ENCODE measurements at regions not wholly inside any gene's neighbourhood (a gene's known extent, or its start where the extent isn't known, plus 50 kb on each side); places are given as distances from the start of the nearest gene placed in this dataset.

GRCh38 chr12:11508699-11509098 lies 113.3 kb upstream of the PRB2 start:
- H3K27ac Mint-ChIP-seq: no peak overlapping the region
- no peaks in the 10 kb centered on the region for H3K9me3 Mint-ChIP-seq
- no peak overlapping the region for H3K4me3 Mint-ChIP-seq
- no peaks in the 10 kb centered on the region for H3K4me1 Mint-ChIP-seq (ENCODE audit: low read depth)
- no peaks in the 10 kb centered on the region for H3K36me3 Mint-ChIP-seq (ENCODE audit: low read depth)
- H3K27me3 Mint-ChIP-seq: no peaks in the 10 kb centered on the region

- Mint-ChIP-seq H3K9me3 (no peaks in the 10 kb centered on the region), H3K4me1 (ENCODE audit: low read depth) (no peaks in the 10 kb centered on the region), H3K27me3 (no peaks in the 10 kb centered on the region), H3K4me3 (no peak overlapping the region), H3K36me3 (ENCODE audit: low read depth) (no peaks in the 10 kb centered on the region), H3K27ac (no peak overlapping the region)
These were observed 114.0 kb upstream of the PRB2 start for GRCh38 chr12:11509326-11509725.

- Mint-ChIP-seq H3K4me3 (no peak overlapping the region), H3K36me3 (ENCODE audit: low read depth) (no peaks in the 10 kb centered on the region), H3K27me3 (no peaks in the 10 kb centered on the region), H3K4me1 (ENCODE audit: low read depth) (no peaks in the 10 kb centered on the region), H3K27ac (no peak overlapping the region), H3K9me3 (no peaks in the 10 kb centered on the region)
These were observed 115.3 kb upstream of the PRB2 start for GRCh38 chr12:11510671-11511070.

GRCh38 chr12:11513288-11513687 lies 117.9 kb upstream of the PRB2 start:
- H3K9me3 Mint-ChIP-seq: no peaks in the 10 kb centered on the region
- H3K27ac Mint-ChIP-seq: no peak overlapping the region
- no peaks in the 10 kb centered on the region for H3K36me3 Mint-ChIP-seq (ENCODE audit: low read depth)
- no peak overlapping the region for H3K4me3 Mint-ChIP-seq
- H3K4me1 Mint-ChIP-seq (ENCODE audit: low read depth): no peaks in the 10 kb centered on the region
- H3K27me3 Mint-ChIP-seq: no peaks in the 10 kb centered on the region

GRCh38 chr12:11517080-11517479 lies 121.7 kb upstream of the PRB2 start:
- Mint-ChIP-seq H3K36me3 (ENCODE audit: low read depth) (no peaks in the 10 kb centered on the region), H3K4me3 (no peak overlapping the region), H3K4me1 (ENCODE audit: low read depth) (no peaks in the 10 kb centered on the region), H3K27me3 (no peaks in the 10 kb centered on the region), H3K27ac (no peak overlapping the region), H3K9me3 (no peaks in the 10 kb centered on the region)

- no peaks in the 10 kb centered on the region for H3K4me1 Mint-ChIP-seq (ENCODE audit: low read depth)
- no peaks in the 10 kb centered on the region for H3K27me3 Mint-ChIP-seq
- H3K27ac Mint-ChIP-seq: no peak overlapping the region
- no peak overlapping the region for H3K4me3 Mint-ChIP-seq
- H3K36me3 Mint-ChIP-seq (ENCODE audit: low read depth): no peaks in the 10 kb centered on the region
- H3K9me3 Mint-ChIP-seq: no peaks in the 10 kb centered on the region
These were observed 125.0 kb upstream of the ETV6 start for GRCh38 chr12:11524446-11524845.

- no peaks in the 10 kb centered on the region for H3K9me3 Mint-ChIP-seq
- no peaks in the 10 kb centered on the region for H3K4me1 Mint-ChIP-seq (ENCODE audit: low read depth)
- H3K27ac Mint-ChIP-seq: no peak overlapping the region
- no peak overlapping the region for H3K4me3 Mint-ChIP-seq
- H3K27me3 Mint-ChIP-seq: no peaks in the 10 kb centered on the region
- no peaks in the 10 kb centered on the region for H3K36me3 Mint-ChIP-seq (ENCODE audit: low read depth)
These were observed 115.4 kb upstream of the ETV6 start for GRCh38 chr12:11534064-11534463.

- H3K4me1 Mint-ChIP-seq (ENCODE audit: low read depth): no peaks in the 10 kb centered on the region
- H3K4me3 Mint-ChIP-seq: no peak overlapping the region
- no peaks in the 10 kb centered on the region for H3K36me3 Mint-ChIP-seq (ENCODE audit: low read depth)
- H3K27ac Mint-ChIP-seq: no peak overlapping the region
- H3K9me3 Mint-ChIP-seq: no peaks in the 10 kb centered on the region
- H3K27me3 Mint-ChIP-seq: no peaks in the 10 kb centered on the region
These were observed 114.3 kb upstream of the ETV6 start for GRCh38 chr12:11535127-11535526.

GRCh38 chr12:11539156-11539555 lies 110.3 kb upstream of the ETV6 start:
- no peaks in the 10 kb centered on the region for H3K36me3 Mint-ChIP-seq (ENCODE audit: low read depth)
- no peak overlapping the region for H3K27ac Mint-ChIP-seq
- H3K9me3 Mint-ChIP-seq: no peaks in the 10 kb centered on the region
- peaks cover 10% of the 10 kb centered on the region for H3K4me1 Mint-ChIP-seq (ENCODE audit: low read depth)
- H3K27me3 Mint-ChIP-seq: no peaks in the 10 kb centered on the region
- H3K4me3 Mint-ChIP-seq: no peak overlapping the region

- no peak overlapping the region for H3K27ac Mint-ChIP-seq
- H3K27me3 Mint-ChIP-seq: no peaks in the 10 kb centered on the region
- H3K9me3 Mint-ChIP-seq: no peaks in the 10 kb centered on the region
- H3K4me1 Mint-ChIP-seq (ENCODE audit: low read depth): peaks cover 20% of the 10 kb centered on the region
- H3K4me3 Mint-ChIP-seq: no peak overlapping the region
- H3K36me3 Mint-ChIP-seq (ENCODE audit: low read depth): no peaks in the 10 kb centered on the region
These were observed 109.3 kb upstream of the ETV6 start for GRCh38 chr12:11540156-11540555.

GRCh38 chr12:11540615-11541310 lies 108.7 kb upstream of the ETV6 start:
- Mint-ChIP-seq H3K27me3 (no peaks in the 10 kb centered on the region), H3K27ac (no peak overlapping the region), H3K4me3 (no peak overlapping the region)

GRCh38 chr12:11542599-11542998 lies 106.9 kb upstream of the ETV6 start:
- Mint-ChIP-seq H3K4me3 (no peak overlapping the region), H3K9me3 (no peaks in the 10 kb centered on the region), H3K36me3 (ENCODE audit: low read depth) (no peaks in the 10 kb centered on the region), H3K27me3 (no peaks in the 10 kb centered on the region), H3K27ac (no peak overlapping the region), H3K4me1 (ENCODE audit: low read depth) (peaks cover 41% of the 10 kb centered on the region)

More at GRCh38 chr12:11540615-11541310, 108.7 kb upstream of the ETV6 start:
- Mint-ChIP-seq H3K9me3 (no peaks in the 10 kb centered on the region), H3K4me1 (ENCODE audit: low read depth) (peaks cover 26% of the 10 kb centered on the region), H3K36me3 (ENCODE audit: low read depth) (no peaks in the 10 kb centered on the region)

GRCh38 chr12:11543457-11544158 lies 105.9 kb upstream of the ETV6 start:
- no peak overlapping the region for H3K27ac Mint-ChIP-seq
- H3K4me3 Mint-ChIP-seq: no peak overlapping the region
- H3K4me1 Mint-ChIP-seq (ENCODE audit: low read depth): peaks cover 44% of the 10 kb centered on the region

GRCh38 chr12:11545484-11546330 lies 103.8 kb upstream of the ETV6 start:
- H3K4me3 Mint-ChIP-seq: peak overlapping the region; percentile 71
- peak overlapping the region; percentile 87 for H3K27ac Mint-ChIP-seq
- no peaks in the 10 kb centered on the region for H3K36me3 Mint-ChIP-seq (ENCODE audit: low read depth)
- peaks cover 40% of the 10 kb centered on the region for H3K4me1 Mint-ChIP-seq (ENCODE audit: low read depth)
- no peaks in the 10 kb centered on the region for H3K27me3 Mint-ChIP-seq
- H3K9me3 Mint-ChIP-seq: no peaks in the 10 kb centered on the region

More at GRCh38 chr12:11543457-11544158, 105.9 kb upstream of the ETV6 start:
- H3K36me3 Mint-ChIP-seq (ENCODE audit: low read depth): no peaks in the 10 kb centered on the region
- no peaks in the 10 kb centered on the region for H3K27me3 Mint-ChIP-seq
- no peaks in the 10 kb centered on the region for H3K9me3 Mint-ChIP-seq
